Neural crest cell (in vitro differentiated cells): ENCODE measurements at regions not wholly inside any gene's neighbourhood (a gene's known extent, or its start where the extent isn't known, plus 50 kb on each side); places are given as distances from the start of the nearest gene placed in this dataset.

ENCODE experiments used
- DNase-seq: peaks from one replicate; pipeline ENCODE4 v3.0.0; 2021; ENCODE audit warnings: low read depth, mixed read lengths, low spot score
- H3K27ac Mint-ChIP-seq: one replicate; pipeline ENCODE4 v1.8.0; 2021; ENCODE audit warnings: mild to moderate bottlenecking, mixed read lengths; ENCODE audit not compliant: unreplicated experiment
- H3K27me3 Mint-ChIP-seq: 2 replicates; pipeline ENCODE4 v1.8.0; 2021; ENCODE audit warnings: low read depth, mild to moderate bottlenecking, mixed read lengths
- H3K36me3 Mint-ChIP-seq: 2 replicates; pipeline ENCODE4 v1.8.0; 2021; ENCODE audit warnings: low read depth, mild to moderate bottlenecking, mixed read lengths
- H3K4me1 Mint-ChIP-seq: 2 replicates; pipeline ENCODE4 v1.8.0; 2021; ENCODE audit warnings: mixed read lengths
- H3K4me3 Mint-ChIP-seq: one replicate; pipeline ENCODE4 v1.8.0; 2021; ENCODE audit warnings: mild to moderate bottlenecking, mixed read lengths
- H3K9me3 Mint-ChIP-seq: 2 replicates; pipeline ENCODE4 v1.8.0; 2021; ENCODE audit warnings: mixed read lengths
- CTCF ChIP-seq: fragments of 200-600 bp; sonication (generic); conservative IDR thresholded peaks from 2 replicates; pipeline ENCODE4 v1.5.0; 2021; ENCODE audit warnings: antibody characterized with exemption, mild to moderate bottlenecking

- Mint-ChIP-seq H3K27me3 (no peaks in the 10 kb centered on the region), H3K27ac (no peak overlapping the region), H3K36me3 (no peaks in the 10 kb centered on the region), H3K9me3 (no peaks in the 10 kb centered on the region), H3K4me1 (no peaks in the 10 kb centered on the region), H3K4me3 (no peak overlapping the region)
- DNase-seq = no peak
- no peak for TF ChIP-seq CTCF
Measured at GRCh38 chr2:8604262-8604661, 77.6 kb upstream of the ID2 start.

- Mint-ChIP-seq H3K9me3 (peaks cover 3% of the 10 kb centered on the region), H3K36me3 (no peaks in the 10 kb centered on the region), H3K4me1 (no peaks in the 10 kb centered on the region), H3K27ac (no peak overlapping the region), H3K27me3 (no peaks in the 10 kb centered on the region), H3K4me3 (no peak overlapping the region)
- no peak for DNase-seq
- TF ChIP-seq CTCF = no peak
Measured at GRCh38 chr2:8605351-8606065, 76.3 kb upstream of the ID2 start.

- Mint-ChIP-seq H3K27me3 (no peaks in the 10 kb centered on the region), H3K9me3 (peaks cover 6% of the 10 kb centered on the region), H3K4me3 (no peak overlapping the region), H3K4me1 (no peaks in the 10 kb centered on the region), H3K27ac (no peak overlapping the region), H3K36me3 (no peaks in the 10 kb centered on the region)
- DNase-seq = no peak
- TF ChIP-seq CTCF = no peak
Measured at GRCh38 chr2:8606226-8606625, 75.6 kb upstream of the ID2 start.

- no peaks in the 10 kb centered on the region for H3K4me1 Mint-ChIP-seq
- H3K9me3 Mint-ChIP-seq = peaks cover 6% of the 10 kb centered on the region
- no peak for DNase-seq
- H3K4me3 Mint-ChIP-seq = no peak overlapping the region
- no peaks in the 10 kb centered on the region for H3K36me3 Mint-ChIP-seq
- H3K27me3 Mint-ChIP-seq = no peaks in the 10 kb centered on the region
- no peak for TF ChIP-seq CTCF
- H3K27ac Mint-ChIP-seq = no peak overlapping the region
Measured at GRCh38 chr2:8606649-8607550, 75.0 kb upstream of the ID2 start.

GRCh38 chr2:8607606-8608005 lies 74.2 kb upstream of the ID2 start:
- H3K27me3 Mint-ChIP-seq = no peaks in the 10 kb centered on the region
- no peaks in the 10 kb centered on the region for H3K36me3 Mint-ChIP-seq
- no peak overlapping the region for H3K27ac Mint-ChIP-seq
- peaks cover 6% of the 10 kb centered on the region for H3K9me3 Mint-ChIP-seq
- H3K4me1 Mint-ChIP-seq = no peaks in the 10 kb centered on the region
- no peak for TF ChIP-seq CTCF
- no peak overlapping the region for H3K4me3 Mint-ChIP-seq
- no peak for DNase-seq
